K562 (cell line): ENCODE measurements at regions not wholly inside any gene's neighbourhood (a gene's known extent, or its start where the extent isn't known, plus 50 kb on each side); places are given as distances from the start of the nearest gene placed in this dataset.

Experiments
- ATAC-seq: fragments of 200-7000 bp; cut with Tn5 transposase; 3 replicates; pipeline ENCODE4 v1.9.1; 2020; ENCODE audit warnings: moderate library complexity
- BruUV-seq: library from RNA; stranded (reverse); fragments of 400-500 nt; replicated peaks from 2 replicates; lab custom pipeline; 2021; lab: Mats Ljungman, UMichigan
- CTCF ChIA-PET: fragments of 300-600 bp; formaldehyde crosslinking; extraction: SDS; loops from one replicate; lab custom pipeline; 2021; ENCODE audit warnings: low intra/inter-chr PET ratio; lab: Yijun Ruan, JAX
- POLR2A ChIA-PET: fragments of 300-600, 350-650 bp; sonication (Branson Sonifier 250); formaldehyde crosslinking; extraction: SDS; loops from one replicate; lab custom pipeline; 2021; ENCODE audit warnings: antibody characterized with exemption, inconsistent platforms; lab: Yijun Ruan, JAX
- DNase-seq, 4 experiments: peaks; one replicate each; pipeline versions ENCODE4 v3.0.0 to v3.0.0-alpha.2; 2011 to 2018; ENCODE audit warnings: low spot score in 3 of 4, mixed read lengths in 3 of 4; ENCODE audit errors: extremely low read depth in 1 of 4
- FAIRE-seq: peaks from 2 replicates; lab custom pipeline; 2011; peaks lifted over from hg19 to GRCh38; lab: Jason Lieb, UNC
- H2AFZ ChIP-seq: 2 replicates; pipeline ENCODE4 v1.6.0; 2011; ENCODE audit warnings: low read depth, low read length, control low read depth, inconsistent platforms
- H3K27ac ChIP-seq: fragments of 200-600 bp; 3 replicates; pipeline ENCODE4 v1.8.0; 2011; ENCODE audit warnings: low read depth, mild to moderate bottlenecking, control low read depth, inconsistent platforms, low read length, moderate library complexity, mixed read lengths; ENCODE audit errors: extremely low read depth
- H3K27me3 ChIP-seq, 2 experiments: fragments of 300-600 bp in 1 of 2; 2 replicates in 1 of 2; 3 replicates in 1 of 2; pipeline versions ENCODE4 v1.6.0 to v1.8.0; 2011; ENCODE audit warnings: inconsistent platforms in 2 of 2, low read length in 2 of 2, mild to moderate bottlenecking in 1 of 2, mixed read lengths in 1 of 2, moderate library complexity in 1 of 2; ENCODE audit not compliant: control insufficient read depth in 2 of 2, insufficient read depth in 2 of 2
- H3K36me3 ChIP-seq: fragments of 300-600 bp; 3 replicates; pipeline ENCODE4 v1.8.0; 2011; ENCODE audit warnings: mild to moderate bottlenecking, low read length, inconsistent platforms; ENCODE audit not compliant: control insufficient read depth, insufficient read depth
- H3K4me1 ChIP-seq, 2 experiments: fragments of 200-600 bp in 1 of 2; replicated peaks in 1 of 2; 2 replicates in 1 of 2; 3 replicates in 1 of 2; pipeline versions ENCODE4 v1.5.1 to v1.8.0; 2011; ENCODE audit warnings: inconsistent platforms in 2 of 2, low read length in 2 of 2, mild to moderate bottlenecking in 1 of 2, mixed read lengths in 1 of 2, moderate library complexity in 1 of 2; ENCODE audit not compliant: control insufficient read depth in 2 of 2, insufficient read depth in 2 of 2
- H3K4me2 ChIP-seq: 2 replicates; pipeline ENCODE4 v1.6.1; 2011; ENCODE audit warnings: low read length, control low read depth, inconsistent platforms, mixed read lengths; ENCODE audit not compliant: insufficient read depth
- H3K4me3 ChIP-seq: fragments of 200-600 bp; sonication (generic), shearing (Covaris generic); 2 replicates; pipeline ENCODE4 v1.5.1; 2016; ENCODE audit warnings: control low read depth, inconsistent platforms
- H3K79me2 ChIP-seq: fragments of 200-600 bp; 3 replicates; pipeline ENCODE4 v1.8.0; 2011; ENCODE audit warnings: low read length, inconsistent platforms; ENCODE audit not compliant: control insufficient read depth, insufficient read depth
- H3K9ac ChIP-seq, 2 experiments: 2 replicates each; pipeline versions ENCODE4 v1.6.0 to v1.6.1; 2011; ENCODE audit warnings: low read depth in 2 of 2, low read length in 2 of 2, control low read depth in 1 of 2, inconsistent platforms in 1 of 2, mild to moderate bottlenecking in 1 of 2, mixed read lengths in 1 of 2; ENCODE audit not compliant: insufficient read depth in 1 of 2
- H3K9me1 ChIP-seq: one replicate; pipeline ENCODE4 v1.6.0; 2011; ENCODE audit warnings: inconsistent platforms, mild to moderate bottlenecking, low read length, moderate library complexity; ENCODE audit not compliant: control insufficient read depth, insufficient read depth
- H3K9me3 ChIP-seq: replicated peaks from 2 replicates; pipeline ENCODE4 v1.5.1; 2011; ENCODE audit warnings: low read depth, low read length, inconsistent platforms; ENCODE audit not compliant: control insufficient read depth, insufficient read depth
- H4K20me1 ChIP-seq: replicated peaks from 2 replicates; pipeline ENCODE4 v1.6.1; 2011; ENCODE audit warnings: low read length, inconsistent platforms, mixed read lengths; ENCODE audit not compliant: control insufficient read depth, insufficient read depth
- CBX1 ChIP-seq: sonication (generic); IDR thresholded peaks from 2 replicates; pipeline ENCODE4 v1.6.1; 2016; ENCODE audit warnings: antibody characterized with exemption, low read depth, mild to moderate bottlenecking
- GATAD2B ChIP-seq: fragments of 450-650 bp; IDR thresholded peaks from 2 replicates; pipeline ENCODE4 v1.6.1; 2017; ENCODE audit warnings: mild to moderate bottlenecking, borderline replicate concordance
- KAT8 ChIP-seq: fragments of 450-650 bp; IDR thresholded peaks from 2 replicates; pipeline ENCODE4 v1.6.1; 2016; ENCODE audit warnings: low read depth, mild to moderate bottlenecking
- MXD1 ChIP-seq: fragments of 250-450 bp; sonication (Bioruptor Pico); IDR thresholded peaks from 2 replicates; pipeline ENCODE4 v1.8.0; 2021; ENCODE audit warnings: borderline replicate concordance, mild to moderate bottlenecking, moderate library complexity; ENCODE audit not compliant: poor library complexity, severe bottlenecking
- NRF1 ChIP-seq, 2 experiments: fragments of 450-650 bp; IDR thresholded peaks in 1 of 2; conservative IDR thresholded peaks in 1 of 2; 2 replicates each; pipeline ENCODE4 v1.6.1; 2014; ENCODE audit warnings: mild to moderate bottlenecking in 2 of 2
- RAD21 ChIP-seq, 2 experiments: fragments of 250-450 bp in 1 of 2; fragments of 450-650 bp in 1 of 2; sonication (Bioruptor Pico) in 1 of 2; formaldehyde crosslinking in 1 of 2; IDR thresholded peaks in 1 of 2; conservative IDR thresholded peaks in 1 of 2; 2 replicates each; pipeline versions ENCODE4 v1.4.0 to v1.8.0; 2020 to 2022; ENCODE audit warnings: mild to moderate bottlenecking in 2 of 2, moderate library complexity in 1 of 2
- TAF7 ChIP-seq: fragments of 450-650 bp; IDR thresholded peaks from 2 replicates; pipeline ENCODE4 v1.6.1; 2016; ENCODE audit warnings: missing genetic modification characterization, missing compliant biosample characterization
- TAF9B ChIP-seq: fragments of 450-650 bp; IDR thresholded peaks from 2 replicates; pipeline ENCODE4 v1.6.1; 2018; ENCODE audit warnings: mild to moderate bottlenecking; ENCODE audit not compliant: partially characterized antibody
- YBX1 ChIP-seq: fragments of 450-650 bp; IDR thresholded peaks from 2 replicates; pipeline ENCODE4 v1.7.1; 2016; ENCODE audit warnings: mild to moderate bottlenecking
- ZHX1 ChIP-seq: fragments of 150-350 bp; conservative IDR thresholded peaks from 2 replicates; pipeline ENCODE4 v1.6.1; 2014; ENCODE audit warnings: low read length
- WGBS: fragments of 100-300 bp; shearing (Covaris generic); methylation state at CpG from one replicate; pipeline ENCODE4 v1.1.6; 2016; ENCODE audit warnings: low coverage, mixed read lengths; ENCODE audit not compliant: insufficient coverage; ENCODE audit errors: missing lambda C conversion rate; 5-methylcytosine and 5-hydroxymethylcytosine counted together
- in situ Hi-C: fragments of 300-500 bp; cut with MboI; formaldehyde crosslinking; loops from 4 replicates; pipeline ENCODE4 v1.15.0; 2018; ENCODE audit warnings: inconsistent platforms, mixed read lengths
- intact Hi-C: fragments of 100-400 bp; cut with micrococcal nuclease; formaldehyde crosslinking; loops from 2 replicates; pipeline ENCODE4 v1.14.2; 2022

GRCh38 chr13:26457212-26457611, 100.3 kb upstream of the WASF3 start (continued):
- no peak for TF ChIP-seq YBX1

GRCh38 chr13:26458196-26458749, 99.2 kb upstream of the WASF3 start:
- H3K27ac ChIP-seq: no peak overlapping the region
- POLR2A ChIA-PET: interaction anchor here (1.6 kb wide), 1 partner anchor 13 kb away, joined by 4 read pairs; no protein-coding TSS in a partner anchor

GRCh38 chr13:26459276-26460131, 98.0 kb upstream of the WASF3 start:
- no TSS peak for BruUV-seq
- Histone ChIP-seq H3K4me1 (no peaks in the 10 kb centered on the region), H3K27ac (no peak overlapping the region), H3K9me3 (no peaks in the 10 kb centered on the region), H3K4me3 (no peak overlapping the region), H2AFZ (no peak overlapping the region), H3K9me1 (no peaks in the 10 kb centered on the region), H4K20me1 (no peaks in the 10 kb centered on the region), H3K79me2 (no peaks in the 10 kb centered on the region), H3K9ac (no peak overlapping the region), H3K36me3 (no peaks in the 10 kb centered on the region), H3K4me2 (no peak overlapping the region), H3K27me3 (peaks cover 0 to 7% of the 10 kb centered on the region in 2 experiments; a peak in 1 of 5 replicates)
- intact Hi-C loops (no loop called here), in situ Hi-C loops (no loop called here)
- ChIA-PET POLR2A (no interaction called here), CTCF (no interaction called here)
- no peak for DNase-seq
- FAIRE-seq: no peak
- 2% methylated on average over 9 of the region's 9 CpGs for WGBS
- ATAC-seq: no peak
- TF ChIP-seq ZHX1: no peak
- TF ChIP-seq KAT8: no peak
- no peak for TF ChIP-seq TAF9B
- no peak for TF ChIP-seq MXD1 (CRISPR knock-in tag)
- TF ChIP-seq GATAD2B: no peak
- TF ChIP-seq CBX1: no peak
- no peak for TF ChIP-seq RAD21 (CRISPR knock-in tag; conservative IDR thresholded peaks at IDR 0.05 in 1 of 2, IDR thresholded peaks at IDR 0.05 in 1 of 2)

More at GRCh38 chr13:26458196-26458749, 99.2 kb upstream of the WASF3 start:
- in situ Hi-C loops (no loop called here), intact Hi-C loops (no loop called here)
- FAIRE-seq: no peak
- CTCF ChIA-PET: no interaction called here
- no peaks in the 10 kb centered on the region for H3K9me1 ChIP-seq
- no peaks in the 10 kb centered on the region for H4K20me1 ChIP-seq
- no TSS peak for BruUV-seq
- H3K9me3 ChIP-seq: no peaks in the 10 kb centered on the region
- no peak overlapping the region for H3K9ac ChIP-seq
- 29% methylated on average over 10 of the region's 10 CpGs for WGBS
- H3K4me3 ChIP-seq: no peak overlapping the region
- ATAC-seq: no peak
- no peak for TF ChIP-seq TAF7 (tag)
- peak; percentile 77 to 80 for TF ChIP-seq NRF1 (conservative IDR thresholded peaks at IDR 0.05 in 1 of 2, IDR thresholded peaks at IDR 0.05 in 1 of 2)
- TF ChIP-seq, all 486 proteins: peak for 1
- H3K4me2 ChIP-seq: no peak overlapping the region
- no peak overlapping the region for H2AFZ ChIP-seq
- no peaks in the 10 kb centered on the region for H3K4me1 ChIP-seq
- peaks cover 0 to 5% of the 10 kb centered on the region in 2 experiments; a peak in 1 of 5 replicates for H3K27me3 ChIP-seq
- no peaks in the 10 kb centered on the region for H3K79me2 ChIP-seq
- no peaks in the 10 kb centered on the region for H3K36me3 ChIP-seq
- no peak for DNase-seq
